Esophagus squamous epithelium (tissue), 5 donors: ENCODE measurements at regions not wholly inside any gene's neighbourhood (a gene's known extent, or its start where the extent isn't known, plus 50 kb on each side); places are given as distances from the start of the nearest gene placed in this dataset.
"Not testable (repeated sequence)": the region's sequence is repeated elsewhere in the genome, so short reads cannot be mapped to it uniquely, and the experiment has no call there.

Source experiments
- DNase-seq: peaks from one replicate; lab custom pipeline; 2025; lab: John Stamatoyannopoulos, UW
- H3K27ac ChIP-seq, 4 donors: fragments of 200-600 bp; sonication (generic); one replicate each; pipeline ENCODE4 v1.5.1; 2016 to 2019; ENCODE audit warnings: mild to moderate bottlenecking in 1 of 4
- H3K27me3 ChIP-seq, 4 donors: fragments of 200-600 bp; sonication (generic); 1 replicate in 3 of 4; 2 replicates in 1 of 4; pipeline versions ENCODE4 v1.5.1 to v1.6.0; 2017 to 2021; ENCODE audit warnings: antibody characterized with exemption in 1 of 4
- H3K36me3 ChIP-seq, 3 donors: fragments of 200-600 bp; sonication (generic); one replicate each; pipeline ENCODE4 v1.5.1; 2016 to 2019
- H3K4me1 ChIP-seq, 3 donors: fragments of 200-600 bp; sonication (generic); one replicate each; pipeline ENCODE4 v1.5.1; 2017 to 2019
- H3K4me3 ChIP-seq, 4 donors: fragments of 200-600 bp; sonication (generic); 1 replicate in 3 of 4; 2 replicates in 1 of 4; pipeline ENCODE4 v1.5.1; 2016 to 2019; ENCODE audit warnings: mild to moderate bottlenecking in 2 of 4, moderate library complexity in 1 of 4
- H3K9me3 ChIP-seq, 3 donors: fragments of 200-600 bp; sonication (generic); one replicate each; pipeline ENCODE4 v1.5.1; 2016 to 2019
- POLR2A ChIP-seq, 4 donors: fragments of 450-650 bp; IDR thresholded peaks; one replicate each; pipeline ENCODE4 v1.6.1; 2017; ENCODE audit warnings: antibody characterized with exemption in 4 of 4, mild to moderate bottlenecking in 4 of 4, moderate library complexity in 3 of 4
- WGBS, 2 donors: methylation state at CpG; one replicate each; pipeline ENCODE4 v1.1.5; 2018; 5-methylcytosine and 5-hydroxymethylcytosine counted together
- intact Hi-C: fragments of 100-400 bp; cut with DNase I; formaldehyde crosslinking; loops from one replicate; pipeline ENCODE4 v1.15.0; 2022
- TF ChIP-seq, protein P1 (sequence below), 6 experiments: fragments of 450-650 bp in 4 of 6; fragments of 200-600 bp in 2 of 6; sonication (generic) in 2 of 6; IDR thresholded peaks; one replicate each; pipeline ENCODE4 v1.5.1; 2016 to 2019; ENCODE audit warnings: antibody characterized with exemption in 6 of 6, mild to moderate bottlenecking in 4 of 6, moderate library complexity in 4 of 6
- donor health status: DM: yes; HTN: yes; CAD: no.

- H3K4me3 ChIP-seq, result no peak overlapping the region
- no peaks in the 10 kb centered on the region for H3K9me3 ChIP-seq
- WGBS, 2 donors, result 48 to 61% methylated on average over 2 of the region's 2 CpGs
- H3K27me3 ChIP-seq, result no peaks in the 10 kb centered on the region
- no peak for DNase-seq
- TF ChIP-seq, protein P1, sequence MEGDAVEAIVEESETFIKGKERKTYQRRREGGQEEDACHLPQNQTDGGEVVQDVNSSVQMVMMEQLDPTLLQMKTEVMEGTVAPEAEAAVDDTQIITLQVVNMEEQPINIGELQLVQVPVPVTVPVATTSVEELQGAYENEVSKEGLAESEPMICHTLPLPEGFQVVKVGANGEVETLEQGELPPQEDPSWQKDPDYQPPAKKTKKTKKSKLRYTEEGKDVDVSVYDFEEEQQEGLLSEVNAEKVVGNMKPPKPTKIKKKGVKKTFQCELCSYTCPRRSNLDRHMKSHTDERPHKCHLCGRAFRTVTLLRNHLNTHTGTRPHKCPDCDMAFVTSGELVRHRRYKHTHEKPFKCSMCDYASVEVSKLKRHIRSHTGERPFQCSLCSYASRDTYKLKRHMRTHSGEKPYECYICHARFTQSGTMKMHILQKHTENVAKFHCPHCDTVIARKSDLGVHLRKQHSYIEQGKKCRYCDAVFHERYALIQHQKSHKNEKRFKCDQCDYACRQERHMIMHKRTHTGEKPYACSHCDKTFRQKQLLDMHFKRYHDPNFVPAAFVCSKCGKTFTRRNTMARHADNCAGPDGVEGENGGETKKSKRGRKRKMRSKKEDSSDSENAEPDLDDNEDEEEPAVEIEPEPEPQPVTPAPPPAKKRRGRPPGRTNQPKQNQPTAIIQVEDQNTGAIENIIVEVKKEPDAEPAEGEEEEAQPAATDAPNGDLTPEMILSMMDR (IDR thresholded peaks at IDR 0.05), result no peak
- TF ChIP-seq POLR2A (IDR thresholded peaks at IDR 0.05), result no peak
- H3K27ac ChIP-seq, result no peak overlapping the region
- intact Hi-C loops, result no loop called here
- H3K4me1 ChIP-seq, result no peaks in the 10 kb centered on the region
- no peaks in the 10 kb centered on the region for H3K36me3 ChIP-seq
These were observed 473.2 kb upstream of the CHRM3 start for GRCh38 chr1:238913210-238913609.

DNA sequence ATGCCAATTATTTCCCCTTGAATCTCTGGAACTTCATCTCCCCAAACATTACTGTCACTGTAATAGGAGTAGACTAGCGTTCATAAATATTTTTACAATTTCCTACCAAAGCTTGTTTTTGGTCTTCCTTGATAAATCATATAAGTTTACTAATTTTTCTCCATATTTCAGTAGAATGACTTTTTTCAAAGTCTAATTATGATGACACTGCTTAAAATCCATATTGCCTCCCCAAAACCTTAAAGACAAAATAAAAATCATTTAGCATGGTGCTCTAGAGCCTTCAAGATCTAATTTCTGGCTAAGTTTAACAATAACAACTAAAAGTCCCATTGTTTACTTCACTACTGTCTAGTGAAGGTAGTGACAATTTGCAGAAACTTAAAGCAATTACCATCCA lies 474.2 kb upstream of the CHRM3 start:
- H3K4me1 ChIP-seq, result no peaks in the 10 kb centered on the region
- H3K4me3 ChIP-seq, result no peak overlapping the region
- no peak for TF ChIP-seq POLR2A (IDR thresholded peaks at IDR 0.05)
- TF ChIP-seq, protein P1 (IDR thresholded peaks at IDR 0.05), result no peak
- no peak for DNase-seq
- H3K27me3 ChIP-seq, result no peaks in the 10 kb centered on the region
- 72 to 74% methylated on average over 1 of the region's 1 CpG for WGBS, 2 donors
- H3K27ac ChIP-seq, result no peak overlapping the region
- H3K36me3 ChIP-seq, result no peaks in the 10 kb centered on the region
- no peaks in the 10 kb centered on the region for H3K9me3 ChIP-seq
- intact Hi-C loops, result no loop called here

- intact Hi-C loops, H3K27me3 ChIP-seq, H3K9me3 ChIP-seq, H3K4me3 ChIP-seq, DNase-seq, H3K4me1 ChIP-seq, H3K36me3 ChIP-seq, H3K27ac ChIP-seq: not testable (repeated sequence)
- 89 to 98% methylated on average over 8 of the region's 8 CpGs for WGBS, 2 donors
These were observed 483.6 kb upstream of the CHRM3 start for GRCh38 chr1:238902752-238903151.

- Histone ChIP-seq H3K4me1 (no peaks in the 10 kb centered on the region), H3K27ac (no peak overlapping the region), H3K4me3 (no peak overlapping the region), H3K27me3 (no peaks in the 10 kb centered on the region), H3K36me3 (no peaks in the 10 kb centered on the region), H3K9me3 (no peaks in the 10 kb centered on the region)
- intact Hi-C loops, result no loop called here
- DNase-seq, result no peak
- 86 to 100% methylated on average over 1 to 2 of the region's 8 CpGs for WGBS, 2 donors
- no peak for TF ChIP-seq POLR2A (IDR thresholded peaks at IDR 0.05)
- TF ChIP-seq, protein P1 (IDR thresholded peaks at IDR 0.05), result no peak
These were observed 486.0 kb upstream of the CHRM3 start for GRCh38 chr1:238900334-238900865.

- Histone ChIP-seq H3K27me3 (no peaks in the 10 kb centered on the region), H3K4me1 (no peaks in the 10 kb centered on the region), H3K4me3 (no peak overlapping the region), H3K36me3 (no peaks in the 10 kb centered on the region), H3K9me3 (no peaks in the 10 kb centered on the region), H3K27ac (no peak overlapping the region)
- no peak for TF ChIP-seq POLR2A (IDR thresholded peaks at IDR 0.05)
- TF ChIP-seq, protein P1 (IDR thresholded peaks at IDR 0.05), result no peak
- intact Hi-C loops, result no loop called here
- DNase-seq, result no peak
These were observed 487.5 kb upstream of the CHRM3 start for GRCh38 chr1:238898856-238899255.

GRCh38 chr1:238895911-238896310 lies 490.5 kb upstream of the CHRM3 start:
- Histone ChIP-seq H3K4me3 (no peak overlapping the region), H3K27ac (no peak overlapping the region), H3K9me3 (no peaks in the 10 kb centered on the region), H3K36me3 (no peaks in the 10 kb centered on the region), H3K27me3 (no peaks in the 10 kb centered on the region), H3K4me1 (no peaks in the 10 kb centered on the region)
- intact Hi-C loops, result no loop called here
- TF ChIP-seq POLR2A (IDR thresholded peaks at IDR 0.05), result no peak
- TF ChIP-seq, protein P1 (IDR thresholded peaks at IDR 0.05), result no peak
- no peak for DNase-seq
- 23 to 36% methylated on average over 2 of the region's 2 CpGs for WGBS, 2 donors
